Activated T-cell treated with anti-CD3 and anti-CD28 coated beads, Interleukin-2, amount 50 U/mL, for 24 hours (primary cell): ENCODE measurements at regions not wholly inside any gene's neighbourhood (a gene's known extent, or its start where the extent isn't known, plus 50 kb on each side); places are given as distances from the start of the nearest gene placed in this dataset.
"Not testable (repeated sequence)": the region's sequence is repeated elsewhere in the genome, so short reads cannot be mapped to it uniquely, and the experiment has no call there.

Source experiments
- DNase-seq: peaks from one replicate; pipeline ENCODE4 v3.0.0-alpha.2; 2020
- H3K27ac Mint-ChIP-seq: 2 replicates; pipeline ENCODE4 v1.8.0; 2020; ENCODE audit warnings: mild to moderate bottlenecking, mixed read lengths
- H3K27me3 Mint-ChIP-seq: 2 replicates; pipeline ENCODE4 v1.8.0; 2020; ENCODE audit warnings: mixed read lengths
- H3K36me3 Mint-ChIP-seq: 2 replicates; pipeline ENCODE4 v1.8.0; 2020; ENCODE audit warnings: low read depth, mixed read lengths
- H3K4me1 Mint-ChIP-seq: 2 replicates; pipeline ENCODE4 v1.8.0; 2020; ENCODE audit warnings: low read depth, mixed read lengths
- H3K4me3 Mint-ChIP-seq: 2 replicates; pipeline ENCODE4 v1.8.0; 2020; ENCODE audit warnings: mild to moderate bottlenecking, moderate library complexity, mixed read lengths
- H3K9me3 Mint-ChIP-seq: 2 replicates; pipeline ENCODE4 v1.8.0; 2020; ENCODE audit warnings: mixed read lengths

- H3K4me1 Mint-ChIP-seq, H3K9me3 Mint-ChIP-seq, H3K36me3 Mint-ChIP-seq, H3K27me3 Mint-ChIP-seq, H3K4me3 Mint-ChIP-seq, DNase-seq, H3K27ac Mint-ChIP-seq: not testable (repeated sequence)
Measured at GRCh38 chr11:82501174-82501573, 232.5 kb downstream of the FAM181B start.

- H3K9me3 Mint-ChIP-seq, result peaks cover 3% of the 10 kb centered on the region
- no peak for DNase-seq
- no peaks in the 10 kb centered on the region for H3K4me1 Mint-ChIP-seq
- no peaks in the 10 kb centered on the region for H3K27me3 Mint-ChIP-seq
- no peak overlapping the region for H3K4me3 Mint-ChIP-seq
- no peaks in the 10 kb centered on the region for H3K36me3 Mint-ChIP-seq
- H3K27ac Mint-ChIP-seq, result no peak overlapping the region
Measured at GRCh38 chr11:82494988-82495432, 238.7 kb downstream of the FAM181B start.

- no peaks in the 10 kb centered on the region for H3K27me3 Mint-ChIP-seq
- H3K9me3 Mint-ChIP-seq, result no peaks in the 10 kb centered on the region
- H3K4me3 Mint-ChIP-seq, result no peak overlapping the region
- no peaks in the 10 kb centered on the region for H3K4me1 Mint-ChIP-seq
- no peak overlapping the region for H3K27ac Mint-ChIP-seq
- no peak for DNase-seq
- H3K36me3 Mint-ChIP-seq, result no peaks in the 10 kb centered on the region
Measured at GRCh38 chr11:82474876-82475275, 258.8 kb downstream of the FAM181B start.

DNA sequence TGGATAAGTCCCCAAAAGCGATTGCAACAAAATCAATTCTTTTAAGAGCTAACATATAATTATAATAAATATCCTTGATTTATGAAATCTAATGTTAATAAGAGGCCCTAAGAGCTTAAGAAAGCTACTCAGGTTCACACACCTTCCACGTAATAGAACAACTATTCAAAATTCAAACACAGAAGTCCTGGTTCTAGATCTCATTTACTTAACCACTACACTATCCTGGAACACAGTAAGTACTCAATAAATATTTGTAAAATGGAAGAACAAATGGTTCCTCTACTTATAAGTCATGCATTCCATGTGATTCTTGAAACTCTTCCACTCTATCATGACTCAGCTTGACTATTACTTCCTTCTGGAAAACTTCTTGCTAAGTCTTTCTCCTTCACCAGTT, 268.2 kb downstream of the FAM181B start:
- Mint-ChIP-seq H3K9me3 (no peaks in the 10 kb centered on the region), H3K27me3 (no peaks in the 10 kb centered on the region), H3K4me1 (no peaks in the 10 kb centered on the region), H3K4me3 (no peak overlapping the region), H3K27ac (no peak overlapping the region), H3K36me3 (no peaks in the 10 kb centered on the region)
- no peak for DNase-seq

DNA sequence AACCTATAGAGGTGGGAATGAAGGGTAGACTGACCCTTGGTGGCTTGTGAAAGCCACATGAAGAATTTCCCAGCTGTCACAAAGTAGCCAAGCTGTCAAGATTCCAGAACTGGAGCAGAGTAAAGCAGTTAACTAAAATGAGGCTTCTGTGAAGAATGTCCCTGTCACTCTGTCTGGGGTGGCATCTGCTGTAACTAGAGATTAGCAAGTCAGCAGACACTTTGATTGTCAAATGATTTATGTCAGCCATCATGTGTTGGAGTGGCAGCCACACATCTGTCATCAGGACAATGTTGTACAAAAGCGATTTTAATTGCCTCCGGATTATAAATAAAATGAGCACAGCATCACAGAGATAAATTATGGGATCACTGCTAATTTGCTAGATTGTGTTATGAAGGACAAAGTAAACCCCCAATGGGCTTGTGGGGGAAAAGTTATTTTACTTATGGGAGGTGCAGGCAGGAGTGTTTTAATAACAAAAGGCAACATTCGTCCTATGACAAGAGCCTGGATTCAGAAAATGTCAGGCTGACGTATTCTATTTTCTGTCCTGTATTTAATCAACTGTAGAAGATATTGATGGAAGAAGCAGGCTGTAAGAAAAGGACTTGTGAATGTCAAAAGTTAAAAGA, 270.9 kb downstream of the FAM181B start:
- Mint-ChIP-seq H3K27me3 (no peaks in the 10 kb centered on the region), H3K9me3 (no peaks in the 10 kb centered on the region), H3K4me3 (no peak overlapping the region), H3K4me1 (no peaks in the 10 kb centered on the region), H3K27ac (no peak overlapping the region), H3K36me3 (no peaks in the 10 kb centered on the region)
- DNase-seq, result no peak

DNA sequence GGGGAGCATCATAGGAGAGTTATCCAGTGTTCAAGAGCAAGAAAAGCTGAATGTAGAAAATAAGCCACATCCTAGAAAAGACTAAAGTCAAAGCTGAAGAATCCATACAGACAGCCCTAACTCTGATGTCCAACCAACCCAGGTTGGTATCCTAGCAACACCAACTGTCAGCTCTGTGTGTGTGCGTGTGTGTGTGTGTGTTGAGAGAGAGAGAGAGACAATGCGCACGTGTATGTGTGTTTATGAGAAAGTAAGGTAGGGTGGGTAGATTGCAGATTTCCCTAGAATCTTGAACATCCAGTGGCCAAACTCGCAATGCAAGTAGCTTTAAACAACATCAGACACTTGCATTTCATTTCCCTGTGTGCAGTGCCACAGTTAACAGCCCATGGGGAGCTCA, 274.9 kb downstream of the FAM181B start:
- Mint-ChIP-seq H3K4me1 (no peaks in the 10 kb centered on the region), H3K36me3 (no peaks in the 10 kb centered on the region), H3K27me3 (no peaks in the 10 kb centered on the region), H3K9me3 (no peaks in the 10 kb centered on the region), H3K4me3 (no peak overlapping the region), H3K27ac (no peak overlapping the region)
- DNase-seq, result no peak

- DNase-seq, result no peak
- Mint-ChIP-seq H3K27ac (no peak overlapping the region), H3K27me3 (no peaks in the 10 kb centered on the region), H3K4me3 (no peak overlapping the region), H3K36me3 (no peaks in the 10 kb centered on the region), H3K4me1 (no peaks in the 10 kb centered on the region), H3K9me3 (no peaks in the 10 kb centered on the region)
Measured at GRCh38 chr11:82458147-82458546, 275.5 kb downstream of the FAM181B start.

DNA sequence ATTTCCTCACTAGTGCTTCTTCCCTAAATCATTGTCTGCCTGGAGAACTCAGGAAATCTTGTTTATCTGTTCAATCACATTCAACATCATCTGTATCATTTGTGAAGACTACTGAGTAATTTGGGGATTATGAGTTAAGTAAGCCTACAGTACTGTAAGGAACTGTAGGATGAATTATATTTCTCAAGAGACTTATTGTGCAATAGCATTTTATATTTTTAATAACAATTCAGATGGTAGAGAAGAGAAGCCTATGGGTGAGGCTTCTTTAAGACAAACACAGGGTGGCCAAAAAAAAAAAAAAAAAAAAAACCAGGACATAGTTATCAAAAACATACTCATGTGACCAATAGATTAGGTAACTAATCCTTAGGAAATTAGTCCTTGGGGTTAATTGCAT, 282.7 kb downstream of the FAM181B start:
- H3K27ac Mint-ChIP-seq, result no peak overlapping the region
- DNase-seq, result no peak
- H3K4me3 Mint-ChIP-seq, result no peak overlapping the region
- no peaks in the 10 kb centered on the region for H3K4me1 Mint-ChIP-seq
- H3K9me3 Mint-ChIP-seq, result no peaks in the 10 kb centered on the region
- H3K27me3 Mint-ChIP-seq, result no peaks in the 10 kb centered on the region
- H3K36me3 Mint-ChIP-seq, result no peaks in the 10 kb centered on the region

- no peak for DNase-seq
- H3K36me3 Mint-ChIP-seq, result no peaks in the 10 kb centered on the region
- no peaks in the 10 kb centered on the region for H3K4me1 Mint-ChIP-seq
- no peak overlapping the region for H3K27ac Mint-ChIP-seq
- H3K27me3 Mint-ChIP-seq, result no peaks in the 10 kb centered on the region
- H3K9me3 Mint-ChIP-seq, result peaks cover 12% of the 10 kb centered on the region
- H3K4me3 Mint-ChIP-seq, result no peak overlapping the region
Measured at GRCh38 chr11:82406611-82407010, 327.1 kb downstream of the FAM181B start.

DNA sequence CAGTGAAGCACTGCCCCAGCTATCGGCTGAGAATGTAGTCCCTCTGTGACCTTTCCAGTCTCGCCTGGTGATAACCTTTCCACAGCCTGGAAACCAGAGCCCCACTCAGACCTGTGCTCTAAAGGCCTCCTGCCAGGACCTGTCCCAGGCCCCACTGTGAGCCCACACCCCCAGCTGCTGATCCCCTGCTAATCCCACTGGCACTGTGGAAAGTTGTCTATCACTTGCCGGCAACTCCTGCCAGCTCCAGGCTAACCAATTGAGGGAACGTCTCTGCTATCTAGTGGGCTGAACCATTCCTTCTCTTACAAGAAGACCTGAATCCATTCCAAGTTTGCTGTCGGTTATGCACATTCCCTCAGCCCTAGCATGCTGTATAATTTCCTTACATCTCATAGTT, 328.2 kb downstream of the FAM181B start:
- no peaks in the 10 kb centered on the region for H3K36me3 Mint-ChIP-seq
- H3K4me3 Mint-ChIP-seq, result no peak overlapping the region
- H3K4me1 Mint-ChIP-seq, result no peaks in the 10 kb centered on the region
- H3K27ac Mint-ChIP-seq, result no peak overlapping the region
- peaks cover 6% of the 10 kb centered on the region for H3K9me3 Mint-ChIP-seq
- no peaks in the 10 kb centered on the region for H3K27me3 Mint-ChIP-seq
- DNase-seq, result no peak

GRCh38 chr11:82404981-82405380, 328.7 kb downstream of the FAM181B start:
- H3K36me3 Mint-ChIP-seq, result no peaks in the 10 kb centered on the region
- H3K4me1 Mint-ChIP-seq, result no peaks in the 10 kb centered on the region
- no peak for DNase-seq
- H3K9me3 Mint-ChIP-seq, result peaks cover 6% of the 10 kb centered on the region
- no peak overlapping the region for H3K4me3 Mint-ChIP-seq
- H3K27ac Mint-ChIP-seq, result no peak overlapping the region
- no peaks in the 10 kb centered on the region for H3K27me3 Mint-ChIP-seq

GRCh38 chr11:82403640-82404305, 329.9 kb downstream of the FAM181B start:
- H3K36me3 Mint-ChIP-seq, result no peaks in the 10 kb centered on the region
- H3K27ac Mint-ChIP-seq, result no peak overlapping the region
- no peak for DNase-seq
- H3K4me3 Mint-ChIP-seq, result no peak overlapping the region
- no peaks in the 10 kb centered on the region for H3K27me3 Mint-ChIP-seq
- H3K9me3 Mint-ChIP-seq, result peaks cover 6% of the 10 kb centered on the region
- no peaks in the 10 kb centered on the region for H3K4me1 Mint-ChIP-seq

GRCh38 chr11:82398300-82398815, 335.3 kb downstream of the FAM181B start:
- Mint-ChIP-seq H3K9me3 (peaks cover 6% of the 10 kb centered on the region), H3K36me3 (no peaks in the 10 kb centered on the region), H3K27me3 (no peaks in the 10 kb centered on the region), H3K4me1 (no peaks in the 10 kb centered on the region), H3K27ac (no peak overlapping the region), H3K4me3 (no peak overlapping the region)
- no peak for DNase-seq

DNA sequence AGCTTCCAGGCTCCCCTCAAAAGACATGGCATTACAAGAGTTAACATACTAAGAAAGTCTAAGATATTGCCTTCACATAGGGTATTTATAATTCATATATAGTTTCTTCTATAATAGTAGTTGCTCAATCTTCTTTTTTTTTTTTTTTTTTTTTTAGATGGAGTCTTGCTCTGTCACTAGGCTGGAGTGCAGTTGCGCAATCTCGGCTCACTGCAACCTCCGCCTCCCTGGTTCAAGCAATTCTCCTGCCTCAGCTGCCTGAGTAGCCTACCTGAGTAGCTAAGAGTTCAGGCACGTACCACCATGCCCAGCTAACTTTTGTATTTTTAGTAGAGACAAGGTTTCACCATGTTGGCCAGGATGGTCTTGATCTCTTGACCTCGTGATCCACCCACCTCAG, 337.0 kb downstream of the FAM181B start:
- peaks cover 15% of the 10 kb centered on the region for H3K9me3 Mint-ChIP-seq
- not testable (repeated sequence) for H3K27me3 Mint-ChIP-seq, H3K4me1 Mint-ChIP-seq, DNase-seq, H3K4me3 Mint-ChIP-seq, H3K36me3 Mint-ChIP-seq, H3K27ac Mint-ChIP-seq

- no peaks in the 10 kb centered on the region for H3K4me1 Mint-ChIP-seq
- H3K4me3 Mint-ChIP-seq, result no peak overlapping the region
- no peaks in the 10 kb centered on the region for H3K27me3 Mint-ChIP-seq
- DNase-seq, result no peak
- H3K9me3 Mint-ChIP-seq, result peaks cover 2% of the 10 kb centered on the region
- H3K27ac Mint-ChIP-seq, result no peak overlapping the region
- H3K36me3 Mint-ChIP-seq, result no peaks in the 10 kb centered on the region
Measured at GRCh38 chr11:82384308-82384707, 349.4 kb downstream of the FAM181B start.
